GM18508 (cell line): ENCODE measurements at regions not wholly inside any gene's neighbourhood (a gene's known extent, or its start where the extent isn't known, plus 50 kb on each side); places are given as distances from the start of the nearest gene placed in this dataset.

Experiments
- ATAC-seq: cut with Tn5 transposase; IDR thresholded peaks from one replicate; pipeline ENCODE4 v1.9.1; 2021; ENCODE audit warnings: moderate number of reproducible peaks; ENCODE audit not compliant: insufficient read depth, unreplicated experiment

GRCh38 chr3:135310317-135310716, 515.3 kb downstream of the EPHB1 start:
- ATAC-seq: no peak

DNA sequence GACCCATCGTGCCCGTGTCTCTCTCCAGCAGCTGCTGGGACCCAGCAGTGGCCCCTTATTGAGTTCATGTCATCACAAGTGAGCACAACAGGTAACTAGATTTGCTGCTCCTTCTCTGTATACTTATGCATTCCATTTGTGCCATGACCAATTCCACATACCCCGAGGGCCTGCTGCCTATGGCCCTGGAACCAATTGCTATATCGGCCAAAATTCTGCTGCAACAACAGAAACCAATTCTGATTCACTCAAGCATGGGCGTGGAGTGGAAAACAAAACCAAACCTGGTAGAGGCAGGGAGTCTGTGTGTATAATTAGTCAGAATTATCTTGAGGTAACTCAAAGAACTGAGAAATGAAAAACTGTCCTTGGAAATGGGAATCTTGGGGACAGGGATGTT, 516.6 kb downstream of the EPHB1 start:
- no peak for ATAC-seq

DNA sequence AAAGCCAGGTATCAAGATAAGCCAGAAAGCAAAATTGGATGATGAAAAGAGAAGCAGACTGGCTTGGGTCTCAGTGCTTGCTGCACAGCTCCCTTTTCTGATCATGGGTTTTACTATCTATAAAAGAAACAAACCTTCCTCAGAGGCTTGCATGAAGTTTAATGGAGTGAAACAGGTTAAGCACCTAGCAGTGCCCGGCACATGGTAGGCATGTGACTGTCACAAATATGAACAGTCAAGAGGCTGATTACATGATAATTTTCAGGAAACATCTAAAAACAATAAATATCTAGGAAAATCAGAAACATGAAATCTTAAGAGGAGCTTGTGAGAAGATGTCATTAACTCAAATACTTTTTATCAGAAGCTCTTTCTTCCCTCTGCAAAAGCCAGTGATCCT, 519.2 kb downstream of the EPHB1 start:
- ATAC-seq: no peak

- no peak for ATAC-seq
These were observed 529.2 kb downstream of the EPHB1 start for GRCh38 chr3:135324301-135324700.

DNA sequence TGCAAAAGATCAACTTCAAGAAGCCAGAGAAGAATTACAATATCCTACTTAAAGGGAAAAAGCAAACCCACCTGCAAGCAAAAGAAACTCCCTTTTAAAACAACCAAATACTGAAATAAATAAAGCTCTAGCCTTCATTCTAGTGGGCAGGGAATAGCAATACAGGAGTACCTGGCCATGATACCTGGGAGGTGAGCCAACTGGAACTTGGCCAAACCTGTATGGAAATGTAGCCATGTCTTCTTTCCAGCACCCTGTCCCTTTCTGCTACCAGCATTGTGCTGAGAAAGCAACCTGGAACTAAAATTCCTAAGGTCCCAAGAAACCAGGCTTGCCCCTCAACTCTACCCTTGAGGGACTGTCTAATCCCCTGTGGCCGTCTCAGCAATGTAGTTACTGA, 530.0 kb downstream of the EPHB1 start:
- no peak for ATAC-seq

DNA sequence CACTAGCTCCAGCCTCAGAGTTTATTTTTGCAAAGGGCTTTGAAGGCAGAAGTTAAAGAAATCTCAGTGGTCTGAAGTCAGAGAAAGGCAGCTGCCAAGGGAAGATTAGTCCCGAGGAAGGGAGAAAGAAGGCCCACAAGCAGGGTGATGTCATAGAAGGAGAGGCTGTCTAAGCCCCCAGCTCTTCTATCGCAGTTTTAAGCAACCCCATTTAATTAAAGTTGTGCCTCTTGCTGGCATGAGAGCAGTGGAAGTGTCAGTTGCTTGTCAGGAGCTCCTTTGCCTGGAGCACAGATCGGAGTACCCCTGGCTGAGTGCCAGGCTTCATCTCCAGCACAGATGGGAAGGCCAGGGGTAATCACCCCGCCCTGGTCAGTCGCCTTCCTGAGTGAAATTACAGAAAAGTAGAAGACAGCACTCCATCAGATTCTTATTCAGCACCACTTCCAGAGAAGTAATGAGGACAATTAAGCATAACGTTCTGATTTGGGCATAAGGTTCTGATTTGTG, 530.7 kb downstream of the EPHB1 start:
- no peak for ATAC-seq

- ATAC-seq: no peak
These were observed 531.8 kb downstream of the EPHB1 start for GRCh38 chr3:135326851-135327250.

DNA sequence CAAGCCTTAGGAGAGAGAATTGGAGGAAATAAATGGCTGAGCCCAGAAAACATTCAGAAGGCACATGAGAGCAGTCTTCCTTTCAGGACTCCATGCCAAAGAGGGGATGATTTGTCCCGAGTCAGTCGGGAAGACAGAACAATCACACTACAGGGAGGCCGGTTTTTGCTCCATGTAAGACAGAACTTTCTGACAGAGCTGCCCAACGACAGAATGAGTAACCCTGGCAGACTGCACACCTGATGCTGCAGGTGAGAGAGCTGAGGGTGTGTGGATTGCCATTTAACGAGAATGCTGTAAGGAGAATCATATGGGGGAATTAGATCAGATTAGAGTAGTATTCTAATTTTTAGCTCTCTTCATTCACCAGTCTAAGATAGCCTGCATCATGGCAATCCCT, 533.0 kb downstream of the EPHB1 start:
- no peak for ATAC-seq

GRCh38 chr3:135329479-135329878, 534.4 kb downstream of the EPHB1 start:
- no peak for ATAC-seq

DNA sequence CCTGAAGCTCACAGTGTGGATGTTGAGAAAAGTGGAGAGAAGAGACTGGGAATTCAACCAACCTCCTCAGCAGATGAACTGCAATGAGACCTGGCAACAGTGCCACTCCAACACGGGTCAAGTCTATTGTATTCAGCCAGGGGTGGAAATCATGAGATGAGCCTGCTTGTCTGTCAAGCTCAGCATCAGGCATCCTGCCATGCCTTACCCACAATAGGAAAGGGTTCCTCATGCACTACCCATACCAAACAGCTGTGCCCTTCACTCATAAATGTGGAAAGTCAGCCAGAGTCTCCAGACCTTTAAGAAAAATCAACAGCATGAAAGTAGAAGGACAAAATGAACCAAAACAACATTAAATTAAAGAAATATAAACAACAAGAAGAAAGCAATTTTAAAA, 542.1 kb downstream of the EPHB1 start:
- ATAC-seq: no peak

GRCh38 chr3:135348690-135349089, 553.6 kb downstream of the EPHB1 start:
- ATAC-seq: no peak

GRCh38 chr3:135349254-135349948, 554.3 kb downstream of the EPHB1 start:
- no peak for ATAC-seq

DNA sequence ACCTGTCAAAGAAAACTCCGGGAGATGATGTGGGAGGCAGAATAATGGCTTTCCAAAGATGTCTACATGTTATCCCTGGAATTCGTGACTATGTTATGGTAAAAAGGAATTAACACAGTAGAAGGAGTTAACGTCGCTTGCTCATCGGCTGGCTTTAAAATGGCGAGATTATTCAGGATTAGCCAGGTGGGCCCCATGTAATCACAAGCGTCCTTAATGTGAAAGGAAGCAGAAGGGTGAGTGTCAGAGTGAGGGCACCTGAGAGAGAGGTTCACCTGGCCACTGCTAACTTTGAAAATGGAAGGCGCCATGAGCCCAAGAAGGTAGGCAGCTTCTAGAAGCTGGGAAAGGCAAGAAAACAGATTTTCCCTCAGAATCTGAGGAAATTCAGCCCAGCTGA, 557.2 kb downstream of the EPHB1 start:
- ATAC-seq: no peak

- no peak for ATAC-seq
These were observed 567.8 kb downstream of the EPHB1 start for GRCh38 chr3:135362889-135363288.

GRCh38 chr3:135364676-135365075, 569.6 kb downstream of the EPHB1 start:
- no peak for ATAC-seq

DNA sequence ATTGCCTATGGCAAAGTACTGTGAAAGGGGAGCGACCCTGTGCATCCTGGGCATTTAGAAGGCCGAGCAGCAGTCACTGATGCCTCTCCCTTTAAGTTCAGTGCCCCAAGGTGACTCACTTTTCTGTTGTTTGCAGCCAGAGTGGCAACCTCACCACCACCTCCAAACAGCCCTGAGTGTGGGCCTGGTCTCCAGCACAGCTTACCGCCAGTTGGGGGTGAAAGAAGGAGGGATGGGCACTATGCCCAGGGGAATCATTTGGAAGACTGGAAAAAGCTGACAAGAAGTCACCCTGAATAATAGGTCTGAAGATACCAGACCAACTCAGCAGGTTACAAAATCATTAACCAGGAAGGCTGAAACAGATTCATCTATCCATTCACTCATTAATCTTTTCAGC, 571.8 kb downstream of the EPHB1 start:
- ATAC-seq: no peak

- no peak for ATAC-seq
These were observed 573.3 kb downstream of the EPHB1 start for GRCh38 chr3:135368316-135368715.

DNA sequence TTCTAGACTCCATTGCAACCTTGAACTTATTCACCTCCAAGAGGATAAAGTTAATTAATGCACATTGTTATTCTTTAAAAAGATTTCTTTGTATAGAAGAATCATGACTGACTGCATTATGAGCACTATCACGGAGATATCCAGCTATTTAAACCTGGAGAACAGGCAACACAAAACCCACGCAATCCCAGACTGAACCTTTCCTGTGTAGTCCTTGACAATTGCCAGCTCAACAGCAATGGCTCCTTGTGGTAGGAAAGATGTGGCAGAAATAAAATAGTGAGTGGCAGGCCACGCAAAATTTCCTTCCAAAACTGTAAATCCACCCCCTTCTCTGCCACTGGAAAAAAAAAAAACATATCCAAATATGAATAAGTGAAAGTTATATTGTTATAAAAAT, 573.7 kb downstream of the EPHB1 start:
- ATAC-seq: no peak

- ATAC-seq: no peak
These were observed 579.5 kb downstream of the EPHB1 start for GRCh38 chr3:135374571-135374970.

DNA sequence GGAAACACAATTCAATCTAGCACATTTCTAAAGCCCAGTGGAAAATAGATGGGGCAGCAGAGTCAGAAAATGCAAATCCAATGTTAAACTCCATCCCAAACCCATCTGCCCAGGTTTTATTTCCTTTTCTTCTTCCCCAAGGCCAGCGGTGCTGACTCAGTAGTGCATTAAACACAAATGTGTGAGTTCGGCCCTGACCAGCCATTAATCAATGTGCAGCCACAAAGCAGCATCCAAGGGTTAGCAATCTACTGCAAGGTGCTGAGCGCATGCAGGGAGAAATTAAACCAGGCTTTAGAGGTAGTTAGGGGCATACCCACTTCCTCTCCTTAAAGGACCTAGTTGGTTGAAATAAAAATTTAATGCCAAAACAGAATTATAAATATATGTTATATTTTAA, 583.3 kb upstream of the PPP2R3A start:
- ATAC-seq: no peak

- ATAC-seq: no peak
These were observed 582.9 kb upstream of the PPP2R3A start for GRCh38 chr3:135382621-135383020.

GRCh38 chr3:135383301-135383700, 582.2 kb upstream of the PPP2R3A start:
- ATAC-seq: no peak

DNA sequence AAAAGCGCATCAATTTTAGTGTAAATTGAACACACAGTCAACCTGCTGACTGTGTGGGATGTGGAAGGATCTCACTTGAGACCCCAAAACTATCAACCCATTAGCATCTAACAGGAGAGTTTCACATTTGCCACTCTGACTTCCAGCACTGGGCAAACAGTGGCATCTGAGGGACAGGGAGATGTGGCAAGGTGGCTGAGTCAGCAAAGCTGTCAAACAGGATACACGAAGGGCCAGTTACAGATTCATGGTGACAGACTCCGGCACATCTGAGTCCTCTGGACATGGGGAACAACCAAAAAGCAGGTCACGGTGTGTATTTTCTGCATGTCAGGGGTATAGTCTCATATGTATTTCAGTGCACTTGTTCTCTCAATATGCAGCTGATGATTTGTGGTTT, 573.4 kb upstream of the PPP2R3A start:
- no peak for ATAC-seq
